Kidney tubule cell (primary cell): ENCODE measurements at regions not wholly inside any gene's neighbourhood (a gene's known extent, or its start where the extent isn't known, plus 50 kb on each side); places are given as distances from the start of the nearest gene placed in this dataset.

ENCODE experiments used
- DNase-seq: peaks from one replicate; pipeline ENCODE4 v3.0.0-alpha.2; 2018; ENCODE audit warnings: low spot score

GRCh38 chr13:27014406-27015359, 156.9 kb downstream of the USP12 start:
- DNase-seq = no peak

- peak; percentile 32 for DNase-seq
Observed at GRCh38 chr13:27012482-27013197, 159.0 kb downstream of the USP12 start.

GRCh38 chr13:27011661-27012060, 159.9 kb downstream of the USP12 start:
- DNase-seq = no peak

GRCh38 chr13:27008733-27009132, 162.9 kb downstream of the USP12 start:
- DNase-seq = no peak

DNA sequence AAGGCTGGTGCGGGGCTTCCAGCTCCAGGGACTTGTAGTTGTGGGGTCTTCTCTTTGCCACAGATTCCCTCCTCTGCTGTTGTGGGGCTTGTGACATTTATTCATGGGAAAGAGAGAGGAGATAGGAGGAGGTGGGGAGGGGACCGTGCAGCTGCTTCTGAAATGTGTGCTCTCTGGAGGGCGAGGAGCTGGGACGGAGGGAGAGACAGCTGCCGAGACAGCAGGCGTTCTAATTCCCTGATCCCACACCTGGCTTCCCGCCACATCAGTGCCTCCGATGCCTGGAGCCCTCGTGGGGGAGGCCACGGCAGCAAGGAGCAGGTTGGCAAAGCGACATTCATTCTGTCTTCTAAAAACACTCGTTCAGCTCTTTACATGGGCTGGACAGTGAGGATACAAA, 164.4 kb downstream of the USP12 start:
- no peak for DNase-seq

DNA sequence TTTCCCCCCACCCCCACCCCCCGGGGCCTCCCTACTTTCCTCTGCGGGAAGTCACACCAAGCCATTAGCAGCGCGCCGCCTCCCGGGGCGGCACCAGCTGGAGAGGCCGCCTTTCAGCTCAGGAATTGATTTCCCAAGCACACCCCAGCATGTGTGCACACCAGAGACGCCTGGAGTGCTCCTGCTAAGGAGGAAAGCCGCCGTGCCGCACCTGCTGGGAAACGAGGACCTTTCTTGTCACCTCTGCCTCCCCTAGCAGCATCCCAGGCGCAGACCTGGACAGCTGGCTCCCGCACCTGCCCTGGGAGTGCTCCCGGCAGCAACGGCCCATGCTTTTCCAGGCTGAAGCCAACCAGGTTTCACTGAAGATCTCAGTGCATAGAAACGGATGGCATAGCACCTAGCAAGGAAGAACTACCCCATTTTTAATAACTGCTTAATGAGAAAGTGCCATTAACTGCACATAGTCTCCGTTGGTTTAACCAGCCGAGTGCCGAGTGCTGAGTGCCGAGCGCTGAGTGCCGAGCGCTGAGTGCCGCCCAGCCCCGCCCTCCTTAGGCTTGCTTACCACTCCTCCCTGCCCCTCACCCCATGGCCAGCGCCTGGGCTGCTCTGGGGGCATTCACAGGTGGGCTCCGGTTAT, 165.0 kb downstream of the USP12 start:
- DNase-seq = peak; percentile 34

- DNase-seq = no peak
Observed at GRCh38 chr13:27005976-27006518, 165.6 kb downstream of the USP12 start.

DNA sequence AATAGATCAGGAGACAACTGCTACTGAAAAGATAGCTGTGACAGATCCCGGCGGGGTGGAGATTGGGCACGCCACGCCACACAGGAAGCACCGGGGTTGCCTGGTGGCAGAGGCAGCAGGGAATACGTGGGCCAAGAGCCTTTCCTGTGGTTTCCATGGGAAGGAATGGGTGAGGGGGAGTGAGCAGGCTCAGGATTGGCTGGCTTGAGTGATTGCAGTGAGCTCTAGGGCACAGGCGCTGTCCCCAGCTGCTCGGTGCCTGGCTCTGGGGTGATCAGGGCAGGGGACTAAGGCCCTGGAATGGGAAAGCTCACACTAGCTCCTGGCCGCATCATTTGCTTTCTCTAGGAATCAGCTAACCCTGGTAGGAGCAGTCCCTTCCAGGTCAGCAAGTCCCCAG, 166.1 kb downstream of the USP12 start:
- DNase-seq = no peak

GRCh38 chr13:27004866-27005265, 166.7 kb downstream of the USP12 start:
- no peak for DNase-seq

DNA sequence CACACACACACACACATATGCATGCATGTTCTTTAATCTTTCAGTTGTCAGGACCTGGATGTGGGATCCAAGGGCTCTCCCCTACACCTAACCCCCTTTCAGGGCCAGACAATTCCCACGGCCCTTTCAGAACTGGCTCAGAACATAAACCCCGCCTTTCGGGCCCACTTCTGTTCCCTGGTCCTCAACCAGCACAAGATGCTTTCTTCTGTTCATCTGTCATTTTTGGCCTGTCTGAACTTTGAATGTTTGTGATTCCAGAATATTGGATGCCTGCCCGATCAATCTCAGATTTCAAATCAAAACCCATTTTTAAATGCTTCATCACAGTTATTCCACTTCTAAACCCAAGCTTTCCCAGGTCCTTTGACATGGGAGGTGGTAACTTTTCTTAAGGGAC, 167.3 kb downstream of the USP12 start:
- no peak for DNase-seq

DNA sequence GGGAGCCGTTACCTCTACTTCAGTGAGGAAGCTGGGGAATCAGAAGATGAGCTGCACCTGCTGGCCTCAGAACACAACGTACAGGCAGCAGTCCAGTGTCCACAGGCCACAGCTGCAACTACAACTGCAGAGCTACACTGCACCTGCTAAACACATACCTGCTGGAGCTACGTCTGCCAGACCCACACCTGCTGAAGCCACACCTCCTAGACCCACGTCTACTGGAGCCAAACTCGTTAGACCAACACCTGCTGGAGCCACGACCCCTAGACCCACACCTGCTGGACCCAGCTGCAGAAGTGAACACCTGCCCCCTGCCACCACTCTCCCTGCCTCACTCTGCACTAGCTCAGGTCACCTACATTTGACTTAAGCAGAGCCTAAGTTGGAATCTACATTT, 169.9 kb downstream of the USP12 start:
- no peak for DNase-seq

DNA sequence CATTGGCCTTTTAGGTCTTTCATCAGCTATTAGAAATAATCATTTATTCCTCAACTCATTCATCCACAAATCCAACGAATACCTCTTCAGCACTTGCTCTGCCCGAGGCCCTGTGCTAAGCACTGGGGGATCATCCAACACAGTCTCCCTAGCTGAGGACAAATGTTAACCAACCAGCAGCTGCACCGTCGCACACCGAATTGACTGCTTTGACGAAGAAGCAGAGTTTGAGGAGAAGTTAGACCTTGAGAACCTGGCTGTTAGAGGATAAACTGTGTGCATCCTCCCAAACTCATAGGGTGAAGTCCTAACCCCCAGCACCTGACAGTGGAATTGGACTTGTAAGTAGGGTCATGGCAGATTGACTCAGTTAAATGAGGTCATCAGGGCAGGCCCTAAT, 170.9 kb downstream of the USP12 start:
- DNase-seq = no peak

DNA sequence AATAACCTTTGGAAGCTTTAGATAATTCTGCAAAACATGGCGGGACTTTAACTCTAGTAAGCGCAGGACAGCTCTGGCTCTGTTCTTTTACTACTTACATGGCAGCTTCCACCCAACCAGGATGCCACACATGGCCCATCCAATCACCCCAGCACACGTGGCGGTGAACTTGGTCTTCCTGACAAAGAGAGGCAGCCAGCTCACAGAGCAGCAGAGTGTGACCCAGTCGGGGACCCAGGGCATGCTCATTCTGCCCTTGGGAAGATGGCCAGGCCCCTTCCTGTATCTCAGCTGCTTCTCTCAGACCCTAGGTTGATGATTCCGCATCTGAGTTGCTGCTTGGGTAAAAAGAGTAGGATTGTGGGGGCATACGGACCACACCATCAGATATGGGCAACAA, 172.1 kb downstream of the USP12 start:
- DNase-seq = no peak

- no peak for DNase-seq
Observed at GRCh38 chr13:26998292-26998691, 173.3 kb downstream of the USP12 start.

- DNase-seq = no peak
Observed at GRCh38 chr13:26996965-26997752, 174.5 kb downstream of the USP12 start.

GRCh38 chr13:26995159-26995558, 176.5 kb downstream of the USP12 start:
- DNase-seq = no peak

DNA sequence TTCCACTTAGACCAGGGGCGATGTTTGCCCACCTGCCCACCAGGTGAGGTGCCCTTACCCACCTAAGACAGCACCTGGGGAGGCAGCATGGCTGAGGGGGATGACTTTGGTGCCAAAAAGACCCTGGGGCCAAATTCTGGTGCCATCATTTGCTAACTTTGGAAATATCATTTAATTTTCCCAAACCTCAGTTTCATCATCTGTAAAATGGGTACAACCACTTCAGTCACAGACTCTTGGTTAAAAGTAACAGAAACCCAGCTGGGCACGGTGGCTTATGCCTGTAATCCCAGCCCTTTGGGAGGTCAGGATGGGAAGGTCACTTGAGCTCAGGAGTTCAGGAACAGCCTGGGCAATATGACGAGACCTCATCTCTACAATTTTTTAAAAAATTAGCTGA, 177.8 kb downstream of the USP12 start:
- DNase-seq = no peak

DNA sequence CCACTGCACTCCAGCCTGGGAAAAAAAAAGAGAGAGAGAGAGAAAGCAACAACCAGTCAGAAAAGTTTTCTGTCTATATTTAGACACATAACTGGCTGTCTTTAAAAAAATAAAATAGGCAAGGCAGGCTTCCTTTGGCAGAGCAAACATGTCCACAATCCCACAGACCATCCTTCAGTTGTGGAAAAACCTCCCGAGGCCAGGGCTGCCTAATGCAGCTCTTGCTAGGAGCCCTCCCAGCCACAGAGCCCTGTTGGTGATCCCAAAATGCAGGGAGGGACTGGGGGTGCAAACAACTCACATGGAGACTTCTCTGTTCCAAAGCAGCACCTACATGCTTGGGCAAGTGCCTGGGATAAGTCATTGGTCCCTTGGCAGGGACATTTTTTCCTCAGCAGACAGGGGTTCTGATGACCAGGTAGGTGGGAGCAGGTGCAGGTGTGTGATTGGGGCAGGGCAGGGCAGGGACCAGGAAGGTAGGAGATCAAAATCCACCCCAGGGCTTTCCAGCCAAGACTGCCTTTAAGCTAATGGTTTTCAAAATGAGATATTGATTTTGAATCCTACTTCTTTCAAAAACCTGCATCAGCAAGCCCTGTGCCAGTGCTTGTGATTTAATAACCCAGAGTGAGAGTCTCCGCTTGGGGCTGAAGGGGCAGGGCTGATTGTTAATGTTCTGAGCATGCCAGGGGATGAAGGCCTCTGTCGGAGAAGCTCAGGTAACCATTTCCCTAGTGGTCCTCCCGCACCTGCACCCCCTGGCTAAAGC, 178.5 kb downstream of the USP12 start:
- DNase-seq = no peak

DNA sequence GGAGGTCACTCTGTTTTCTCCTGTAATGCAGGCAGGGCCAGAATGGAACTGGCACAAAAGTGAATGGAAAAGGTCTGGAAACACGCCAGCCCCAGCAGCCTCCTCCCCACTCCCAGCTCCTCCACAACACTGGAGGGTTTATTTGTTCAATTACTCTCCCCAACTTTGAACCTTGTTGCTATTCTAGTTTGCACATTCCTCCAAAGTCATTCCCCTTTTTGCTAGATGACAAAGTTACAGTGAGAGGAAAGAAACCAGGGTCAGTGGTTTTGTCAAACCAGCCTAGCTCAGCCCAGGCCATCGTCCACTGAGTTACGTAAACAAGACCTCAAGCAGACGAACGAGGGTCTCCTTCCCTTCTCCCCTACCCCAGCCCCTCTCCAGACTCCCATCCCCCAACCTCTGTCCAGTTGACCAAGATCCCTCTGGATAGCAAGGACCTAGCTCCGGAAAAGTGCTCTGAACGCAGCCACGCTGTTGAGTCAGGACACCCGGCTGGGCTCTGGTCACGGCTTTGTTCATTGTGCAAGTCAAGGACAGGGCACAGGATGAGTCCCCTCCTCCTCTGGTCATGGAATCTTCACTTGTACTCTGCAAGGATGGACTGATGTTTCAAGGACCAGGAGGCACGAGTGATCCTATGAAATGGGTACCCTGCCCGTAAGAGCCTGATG, 180.0 kb downstream of the USP12 start:
- no peak for DNase-seq

- no peak for DNase-seq
Observed at GRCh38 chr13:26989957-26990713, 181.5 kb downstream of the USP12 start.
